HCEC 1CT (cell line): ENCODE measurements at regions not wholly inside any gene's neighbourhood (a gene's known extent, or its start where the extent isn't known, plus 50 kb on each side); places are given as distances from the start of the nearest gene placed in this dataset.

Experiments
- DNase-seq: peaks from one replicate; pipeline ENCODE4 v3.0.0-alpha.2; 2017

DNA sequence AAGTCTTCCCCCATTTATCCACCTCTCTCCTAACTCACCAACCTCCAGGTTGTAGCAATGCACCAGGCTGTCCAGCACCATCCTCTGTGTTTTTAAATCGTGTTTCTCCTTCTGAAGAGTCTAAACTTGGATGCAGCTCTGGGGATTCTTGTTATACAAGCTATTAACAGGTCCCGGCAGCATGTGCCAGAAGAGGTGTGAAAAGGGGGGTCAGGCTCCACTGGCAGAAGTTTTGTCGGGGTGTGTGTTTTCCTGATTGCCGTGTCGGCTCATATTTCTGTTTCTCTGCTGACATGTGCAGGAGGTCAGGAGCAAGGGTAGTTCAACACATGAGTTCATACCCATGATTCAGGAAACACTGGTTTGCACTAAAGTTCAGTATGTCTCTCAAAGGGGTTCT, 658.6 kb upstream of the CAMK1G start:
- DNase-seq = no peak

DNA sequence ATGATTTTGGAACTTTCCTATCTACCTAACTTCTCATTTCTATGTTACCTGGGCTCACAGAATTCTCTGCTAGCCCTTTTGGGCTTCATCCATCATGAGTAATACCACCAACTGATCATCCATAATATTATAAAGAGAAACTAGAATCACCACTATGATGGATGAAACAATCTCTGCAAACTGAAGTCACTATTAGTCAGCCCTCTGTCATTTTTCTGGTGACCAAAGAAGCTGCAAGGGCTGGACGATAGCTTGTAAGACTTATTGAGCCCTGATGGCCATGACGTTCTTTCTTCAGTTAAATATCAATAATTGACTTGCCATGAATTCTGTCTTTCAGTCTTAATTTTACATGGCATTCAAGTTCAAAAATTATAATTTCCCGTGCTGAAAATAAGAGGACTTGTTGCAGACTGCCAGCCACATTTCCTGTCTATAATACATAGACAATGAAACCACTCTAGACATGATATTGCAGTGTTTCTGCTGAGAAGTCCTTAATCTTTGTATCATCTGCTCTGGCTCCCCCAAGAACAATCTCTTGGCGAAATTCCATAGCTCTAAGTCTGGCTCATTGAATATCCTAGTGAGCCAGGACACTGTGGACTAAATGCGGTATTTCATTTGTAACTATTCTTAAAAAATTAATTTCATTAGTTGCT, 655.0 kb upstream of the CAMK1G start:
- no peak for DNase-seq

DNA sequence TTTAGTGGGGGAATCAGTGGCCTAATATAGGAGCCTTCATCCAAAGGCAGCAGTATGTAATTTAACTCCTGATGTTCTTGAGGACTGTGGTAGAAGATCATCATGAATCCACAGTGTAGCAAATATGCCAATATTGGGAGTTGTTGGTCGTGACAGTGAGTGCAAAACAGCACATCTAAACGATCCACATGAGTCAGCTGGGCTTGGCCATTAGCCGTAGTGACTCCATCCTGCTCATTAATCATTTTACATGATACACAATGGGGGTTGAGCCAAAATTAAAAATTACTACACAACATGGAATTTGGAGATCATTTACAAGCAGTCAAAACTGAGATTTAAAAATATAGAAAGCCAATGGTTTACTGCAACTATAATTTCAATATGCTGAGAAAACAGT, 653.9 kb upstream of the CAMK1G start:
- DNase-seq = no peak

DNA sequence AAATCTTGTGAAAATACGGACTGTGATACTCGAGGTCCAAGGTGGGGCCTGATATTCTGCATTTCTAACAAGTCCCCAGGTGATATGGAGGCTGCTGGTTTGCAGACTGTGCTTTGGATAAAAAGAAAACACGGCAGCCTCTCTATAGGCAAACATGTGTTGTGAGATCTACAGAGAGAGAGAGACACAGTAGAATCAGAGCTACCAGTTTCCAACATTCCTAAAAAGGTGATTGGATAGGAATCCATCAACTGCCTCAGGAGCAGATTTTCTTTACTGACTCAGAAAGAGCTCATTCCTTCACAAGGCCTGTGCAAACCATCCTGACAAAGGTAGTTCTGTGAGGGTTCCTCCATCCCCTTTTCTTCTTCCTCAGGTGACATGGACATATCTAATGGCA, 651.6 kb upstream of the CAMK1G start:
- DNase-seq = no peak

DNA sequence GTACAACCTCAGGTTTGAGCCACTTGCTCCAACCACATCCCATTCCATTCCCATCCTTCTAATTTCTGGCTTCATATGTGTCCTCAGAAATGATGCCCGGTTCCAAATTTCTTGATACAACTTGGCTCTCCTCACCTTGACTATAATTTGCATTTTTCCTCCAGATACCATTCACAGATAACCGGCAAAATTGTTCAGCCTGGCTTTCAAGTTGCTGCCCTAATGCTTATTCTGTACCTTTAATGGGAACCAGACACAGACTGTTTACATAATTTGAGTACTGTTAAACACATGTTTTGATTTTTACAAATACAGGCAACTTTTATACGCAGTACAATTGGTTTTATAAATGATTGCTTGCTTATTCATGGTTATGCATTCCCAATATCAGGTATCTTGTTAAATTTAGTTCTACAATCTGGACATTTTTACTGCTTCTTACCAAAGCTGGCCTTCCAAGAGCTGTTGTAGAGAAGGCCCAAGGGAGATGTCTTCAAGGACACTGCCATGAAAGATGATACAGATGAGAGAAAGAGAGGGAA, 649.5 kb upstream of the CAMK1G start:
- no peak for DNase-seq

DNA sequence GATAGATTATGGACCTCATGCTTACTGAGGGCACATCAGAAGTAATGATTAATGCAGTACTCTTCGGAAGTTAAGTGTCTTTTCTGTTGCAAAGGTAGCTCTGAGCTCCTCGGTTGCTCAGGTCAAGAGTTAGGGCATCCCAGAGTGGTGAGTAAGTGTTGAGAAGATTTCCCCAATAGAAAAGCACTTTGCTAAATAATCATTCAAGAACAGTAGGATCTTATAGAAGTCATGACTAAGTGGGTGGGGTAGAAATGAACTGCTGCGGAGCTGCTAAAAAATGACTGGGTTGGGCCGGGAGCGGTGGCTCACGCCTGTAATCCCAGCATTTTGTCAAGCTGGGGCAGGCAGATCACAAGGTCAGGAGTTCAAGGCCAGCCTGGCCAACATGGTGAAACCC, 648.6 kb upstream of the CAMK1G start:
- no peak for DNase-seq

DNA sequence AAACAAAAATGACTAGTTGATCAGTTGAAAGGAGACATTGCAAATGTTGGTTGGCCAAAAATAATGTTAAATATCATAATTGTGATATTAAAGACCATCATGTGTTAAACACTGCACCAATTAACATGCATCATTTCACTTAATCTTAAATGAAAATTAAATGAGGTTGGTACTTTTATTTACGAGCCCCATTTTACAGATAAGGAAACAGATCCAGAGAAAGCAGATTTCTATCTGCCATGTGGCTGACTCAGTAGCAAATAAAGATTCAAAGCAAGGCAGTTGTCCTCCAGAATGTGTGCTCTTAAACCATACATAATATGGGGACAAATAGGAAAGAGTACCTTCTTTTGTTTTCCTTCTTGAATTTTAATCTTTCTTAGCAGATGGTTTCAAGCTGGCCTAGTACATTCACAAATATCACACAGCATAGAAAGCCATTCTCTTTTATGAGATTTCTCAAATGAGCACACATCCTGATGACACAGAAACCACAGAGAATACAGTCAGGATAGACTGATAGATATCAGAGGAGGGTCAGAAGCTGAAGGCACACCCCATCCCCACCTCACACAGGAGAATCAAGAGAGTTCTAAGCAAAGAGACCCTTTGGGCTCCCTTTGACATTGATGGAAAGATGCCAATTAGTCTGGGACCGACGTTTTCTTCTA, 647.9 kb upstream of the CAMK1G start:
- DNase-seq = no peak

DNA sequence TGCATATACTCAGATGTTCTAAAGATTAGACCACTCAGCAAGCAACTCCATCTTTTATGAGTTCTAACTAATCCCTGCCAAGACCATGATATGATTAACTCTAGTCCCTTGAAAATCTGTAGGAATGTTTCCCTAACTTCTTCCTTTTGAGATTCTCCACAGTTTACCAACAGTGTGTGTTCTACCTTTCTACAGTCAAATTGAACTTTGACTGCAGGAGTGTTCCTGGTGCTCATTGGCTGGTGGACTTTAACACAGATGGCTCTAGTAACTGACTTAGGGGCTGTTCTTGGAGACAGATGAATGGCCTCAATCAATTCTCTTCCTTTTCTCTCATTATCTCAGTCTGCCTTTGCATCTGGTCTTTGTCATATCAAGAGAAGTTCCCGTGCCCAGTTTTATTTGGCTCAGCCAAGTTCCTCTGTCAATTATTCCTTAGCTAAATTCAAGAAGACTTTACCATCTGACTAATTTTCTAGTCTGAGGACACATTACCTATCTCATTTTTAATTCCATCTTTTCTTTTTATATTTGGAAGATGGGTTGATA, 643.9 kb upstream of the CAMK1G start:
- no peak for DNase-seq

DNA sequence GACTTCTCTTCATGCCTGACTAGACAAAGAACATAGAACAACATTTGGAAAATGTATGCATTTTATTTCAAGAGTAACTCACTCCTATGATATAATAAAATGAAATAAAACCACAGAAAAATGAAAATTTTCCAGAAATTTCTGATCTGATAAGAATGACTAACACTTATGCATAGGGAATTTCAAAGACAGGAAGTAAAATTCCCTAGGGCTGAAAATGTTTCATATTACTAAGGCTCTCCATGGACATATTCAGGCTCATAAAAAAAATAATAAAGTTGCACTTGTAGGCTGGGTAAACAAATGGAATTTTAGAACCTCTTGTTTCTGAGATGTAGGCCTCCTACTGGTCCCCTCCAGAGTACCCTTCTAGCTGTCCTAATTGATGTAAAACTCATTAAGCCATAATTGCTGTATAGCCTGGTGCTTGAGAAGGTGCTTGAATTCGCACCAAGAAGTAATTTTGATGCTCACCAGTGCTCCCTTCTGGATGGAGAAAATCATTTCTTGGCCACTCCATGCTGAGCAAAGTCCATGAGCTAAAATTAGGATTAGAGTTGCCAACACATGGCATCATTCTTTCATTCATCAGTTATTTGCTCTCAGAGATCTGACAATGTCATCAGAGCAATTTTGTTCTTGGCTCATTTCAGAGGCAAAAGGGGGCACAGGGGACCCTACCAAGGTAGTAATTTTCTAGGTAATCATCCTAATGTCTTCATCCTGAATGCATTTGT, 641.0 kb upstream of the CAMK1G start:
- DNase-seq = no peak

DNA sequence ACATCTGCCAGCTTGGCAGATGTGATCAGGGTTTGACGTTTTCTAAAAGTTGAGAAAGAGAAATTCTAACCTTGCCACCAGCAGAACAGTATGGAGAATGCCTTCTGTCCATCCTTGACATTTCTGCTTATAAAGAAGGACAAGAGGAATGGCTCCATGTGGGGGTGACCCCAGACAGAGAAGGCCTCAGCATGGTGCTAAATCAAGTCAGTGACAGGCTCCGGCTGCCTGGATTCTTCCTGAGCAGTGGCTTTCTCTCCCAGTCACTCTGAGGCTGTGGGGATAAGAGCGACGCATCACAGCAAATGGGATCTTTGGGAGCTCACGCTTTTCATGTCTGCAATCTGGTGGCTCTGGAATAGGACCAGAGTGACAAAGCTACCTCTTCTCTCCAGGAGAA, 640.2 kb upstream of the CAMK1G start:
- DNase-seq = no peak

DNA sequence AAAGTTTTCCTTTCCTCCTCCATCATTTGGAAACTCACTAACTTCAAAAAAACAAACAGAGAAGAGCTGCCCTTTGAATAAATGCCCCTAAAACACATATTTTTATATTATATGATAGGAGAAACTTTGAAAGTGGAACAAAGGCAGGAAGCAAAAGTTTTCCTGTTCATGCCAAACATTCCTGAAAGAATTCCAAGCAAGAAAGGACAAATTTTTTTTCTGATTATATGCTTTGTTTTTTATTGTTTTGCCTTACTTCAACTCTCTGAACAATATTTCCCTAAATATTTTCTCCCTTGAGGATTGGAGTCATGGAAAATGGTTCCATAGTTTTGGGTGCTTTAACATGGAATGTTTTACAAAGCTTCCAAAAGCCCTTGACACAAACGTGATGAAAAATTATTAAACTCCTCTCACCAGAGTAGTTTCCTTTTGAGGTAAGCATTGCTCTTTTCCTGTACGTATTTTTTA, 638.5 kb upstream of the CAMK1G start:
- no peak for DNase-seq

DNA sequence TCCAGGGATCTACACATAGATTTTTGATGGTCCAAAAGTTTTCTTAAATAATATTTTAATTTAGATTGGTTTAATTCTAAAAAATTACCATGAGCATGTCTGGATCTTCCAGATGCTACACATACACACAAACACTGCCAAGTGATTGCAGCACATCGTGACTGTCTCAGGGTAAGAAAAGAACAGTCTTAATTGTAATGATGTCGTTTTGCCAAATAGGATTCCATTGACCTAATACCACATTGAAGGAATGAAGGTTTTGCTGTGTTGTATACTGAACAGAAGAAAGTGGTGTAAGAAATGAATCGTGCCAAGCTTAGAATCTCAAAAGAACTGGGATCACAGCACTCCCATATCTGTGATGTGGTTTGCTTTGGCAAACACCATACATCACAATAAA, 633.3 kb upstream of the CAMK1G start:
- no peak for DNase-seq

DNA sequence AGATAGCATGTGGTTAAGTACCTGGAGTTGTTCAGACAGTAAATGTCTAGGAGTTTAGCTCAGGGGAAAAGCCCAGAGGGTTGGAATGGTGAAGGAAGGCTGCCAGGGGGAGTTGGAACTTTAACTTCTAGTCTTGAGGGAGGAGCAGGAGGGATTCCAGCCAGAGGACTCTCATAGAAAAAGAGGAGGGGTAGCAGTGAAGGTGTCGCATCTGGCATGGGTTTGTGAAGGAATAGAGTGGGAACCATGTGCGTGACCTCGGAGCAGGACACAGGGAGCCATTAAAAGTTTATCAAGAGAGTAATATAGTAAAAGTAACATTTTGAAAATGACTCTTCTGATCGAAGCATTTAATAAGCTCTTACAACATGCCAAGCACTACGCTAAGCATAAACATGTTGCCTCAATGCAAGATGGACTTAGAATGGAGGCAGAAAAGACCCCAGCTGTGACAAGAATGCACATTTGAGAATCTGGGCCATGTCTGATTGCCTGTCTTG, 632.4 kb upstream of the CAMK1G start:
- DNase-seq = no peak

DNA sequence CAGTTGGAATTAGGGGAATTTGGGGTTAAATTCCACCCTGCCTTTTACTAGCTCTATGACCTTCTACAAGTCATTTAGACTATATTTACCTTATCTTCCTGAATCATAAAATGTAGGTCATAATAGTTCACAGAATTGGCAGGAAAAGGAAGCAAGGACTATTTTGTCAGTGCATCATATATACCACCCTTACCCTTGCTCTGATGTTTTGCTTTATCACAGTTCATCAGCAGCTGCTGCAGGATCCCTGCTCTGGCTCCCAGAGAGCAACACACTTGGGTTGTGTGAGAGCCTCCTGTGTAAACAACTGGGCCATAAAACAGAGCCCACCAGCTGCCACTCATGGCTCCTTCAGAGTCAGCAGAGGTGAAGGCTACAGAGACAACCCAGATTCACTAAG, 631.6 kb upstream of the CAMK1G start:
- no peak for DNase-seq

DNA sequence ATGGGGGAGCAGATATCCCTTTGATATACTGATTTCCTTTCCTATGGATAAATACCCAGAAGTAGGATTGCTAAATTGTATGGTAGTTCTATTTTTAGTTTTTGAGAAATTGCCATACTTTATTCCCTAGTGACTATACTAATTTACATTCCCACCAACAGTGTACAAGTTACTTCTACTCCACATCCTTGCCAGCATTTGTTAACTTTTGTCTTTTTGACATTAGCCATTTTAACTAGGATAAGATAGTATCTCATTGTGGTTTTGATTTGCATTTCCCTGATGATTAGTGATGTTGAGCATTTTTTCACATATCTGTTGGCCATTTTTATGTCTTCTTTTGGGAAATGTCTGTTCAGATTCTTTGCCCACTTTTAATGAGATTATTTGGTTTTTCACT, 620.6 kb upstream of the CAMK1G start:
- no peak for DNase-seq

DNA sequence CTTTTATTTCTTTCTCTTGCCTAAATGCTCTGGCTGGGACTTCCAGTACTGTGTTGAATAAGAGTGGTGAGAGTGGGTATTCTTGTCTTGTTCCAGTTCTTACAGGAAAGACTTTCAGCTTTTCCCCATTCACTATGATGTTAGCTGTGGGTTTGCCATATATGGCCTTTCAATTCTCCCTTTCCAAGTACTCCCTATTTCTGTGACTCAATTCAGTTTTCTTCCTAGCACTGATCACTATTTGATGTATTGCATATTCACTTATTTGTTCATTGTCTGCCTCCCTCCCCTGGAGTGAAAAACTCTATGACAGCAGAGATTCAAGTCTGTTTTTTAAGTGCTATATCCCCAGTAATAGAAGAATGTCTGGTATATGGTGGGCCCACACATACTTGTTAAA, 618.2 kb upstream of the CAMK1G start:
- no peak for DNase-seq

DNA sequence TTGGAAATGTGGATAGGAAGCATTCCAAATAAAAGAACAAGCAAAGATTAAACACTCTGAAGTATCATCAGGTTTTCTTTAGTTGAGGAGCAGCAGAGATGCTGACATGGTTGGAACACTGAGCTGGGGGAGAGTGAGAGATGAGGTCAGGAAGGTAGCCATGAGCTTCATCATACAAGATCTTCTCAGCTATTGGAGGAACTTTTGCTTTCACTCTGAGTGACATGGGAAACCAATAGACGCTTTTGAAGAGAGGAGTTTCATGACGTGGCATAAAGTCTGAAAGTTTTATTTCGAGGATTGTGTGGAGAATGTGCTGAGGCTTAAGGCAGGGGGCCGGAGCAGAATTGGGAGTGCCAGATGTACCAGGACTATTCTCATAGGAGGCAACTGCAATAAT, 616.2 kb upstream of the CAMK1G start:
- no peak for DNase-seq

DNA sequence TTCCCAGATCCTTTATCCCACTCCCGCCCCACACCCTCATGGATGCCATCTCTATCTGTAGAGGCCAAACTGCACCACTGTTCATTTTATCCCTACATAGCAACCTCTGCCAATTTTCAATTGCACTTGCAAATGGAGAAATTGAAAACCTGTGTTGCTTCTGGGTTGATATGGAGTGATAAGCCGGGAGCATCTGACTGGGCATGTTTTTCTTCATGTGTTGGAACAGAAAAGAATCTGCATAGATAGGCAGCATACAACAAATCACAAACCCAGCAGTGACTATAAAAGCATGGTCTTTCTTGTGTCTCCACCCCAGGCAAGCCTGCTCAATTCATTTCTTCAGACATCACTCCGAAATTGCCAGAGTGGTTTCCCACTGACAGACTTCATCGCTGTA, 608.8 kb upstream of the CAMK1G start:
- no peak for DNase-seq

DNA sequence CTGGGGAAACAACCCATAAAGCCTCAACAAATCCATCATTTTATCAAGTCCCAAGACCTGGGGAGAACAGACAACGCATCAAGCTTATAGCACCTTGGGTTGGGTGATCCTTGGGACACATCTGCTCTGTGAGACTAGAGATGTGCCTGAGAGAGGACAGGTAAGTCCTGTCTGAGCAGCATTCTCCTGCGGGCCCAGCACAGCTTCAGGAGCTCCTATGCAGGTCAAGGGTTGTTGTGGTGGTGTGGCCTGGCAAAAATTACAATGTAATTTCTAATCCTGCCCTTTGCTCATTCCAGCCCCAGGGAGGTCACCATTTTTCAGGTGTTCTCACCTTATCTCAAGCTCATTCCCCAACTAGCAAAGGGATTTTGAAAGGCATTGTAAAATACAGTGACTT, 608.1 kb upstream of the CAMK1G start:
- no peak for DNase-seq

DNA sequence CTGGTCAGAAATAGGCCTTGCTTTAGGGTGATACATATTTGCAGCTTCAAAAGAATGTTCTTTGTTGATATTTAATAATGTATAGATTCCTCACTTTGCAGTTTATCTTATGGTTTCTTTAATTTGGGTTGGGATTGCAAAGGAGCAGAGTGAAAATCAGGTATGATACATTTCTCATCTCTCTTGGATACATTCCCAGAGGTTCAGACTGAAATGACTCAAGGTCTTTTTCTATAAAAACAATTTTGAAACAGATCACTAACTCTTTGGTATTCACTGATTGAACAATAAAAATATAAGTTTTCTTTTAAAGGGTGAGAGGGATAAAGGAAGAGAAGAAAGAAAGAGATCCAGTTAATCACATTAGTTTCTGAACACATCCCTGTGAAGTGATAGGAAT, 606.5 kb upstream of the CAMK1G start:
- DNase-seq = no peak

DNA sequence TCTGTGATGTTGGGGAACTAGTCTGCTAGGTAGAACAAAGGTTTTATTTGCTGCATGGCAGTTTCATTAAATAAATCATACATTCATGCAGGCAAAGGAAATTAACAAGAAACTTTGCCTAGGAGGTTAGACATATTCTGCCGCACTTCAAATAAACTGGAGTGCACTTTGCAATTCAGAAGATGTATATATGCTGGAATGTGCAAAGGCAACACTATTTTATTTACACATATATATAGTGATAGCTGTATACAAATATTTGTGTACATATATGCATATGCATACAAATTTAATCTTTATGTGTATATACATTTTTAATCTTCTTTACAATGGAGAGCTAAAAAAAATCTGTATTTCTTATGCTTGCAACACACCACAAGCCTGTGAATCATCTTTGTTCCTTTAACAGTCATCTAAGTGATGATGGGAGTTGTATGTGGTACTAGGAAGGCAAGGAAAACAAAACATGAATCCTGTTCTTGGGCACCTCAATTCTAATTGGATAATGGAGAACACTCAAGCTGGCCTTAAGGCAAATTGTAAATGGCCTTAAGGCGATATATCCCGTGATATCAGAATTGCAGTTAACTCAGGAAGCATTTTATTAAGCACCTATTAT, 605.8 kb upstream of the CAMK1G start:
- DNase-seq = no peak

DNA sequence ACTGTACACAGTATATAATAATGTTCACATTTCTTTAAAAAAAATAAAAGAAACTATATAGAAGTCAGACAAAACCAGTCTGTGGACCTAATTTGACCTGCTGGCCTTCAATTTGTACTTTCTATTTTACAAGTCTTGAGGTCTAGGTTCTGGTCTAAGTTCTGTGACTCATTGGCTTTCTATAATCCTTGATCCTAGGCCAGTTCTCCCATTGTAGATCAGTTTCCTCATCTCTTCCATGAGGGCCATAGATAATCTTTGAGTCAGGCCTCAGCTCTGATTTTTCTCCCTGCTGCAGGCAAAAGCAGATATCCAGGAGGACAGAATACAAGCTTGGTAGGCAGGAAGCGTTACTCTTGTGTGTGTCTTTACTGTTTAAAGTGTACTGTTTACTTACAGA, 603.7 kb upstream of the CAMK1G start:
- no peak for DNase-seq

DNA sequence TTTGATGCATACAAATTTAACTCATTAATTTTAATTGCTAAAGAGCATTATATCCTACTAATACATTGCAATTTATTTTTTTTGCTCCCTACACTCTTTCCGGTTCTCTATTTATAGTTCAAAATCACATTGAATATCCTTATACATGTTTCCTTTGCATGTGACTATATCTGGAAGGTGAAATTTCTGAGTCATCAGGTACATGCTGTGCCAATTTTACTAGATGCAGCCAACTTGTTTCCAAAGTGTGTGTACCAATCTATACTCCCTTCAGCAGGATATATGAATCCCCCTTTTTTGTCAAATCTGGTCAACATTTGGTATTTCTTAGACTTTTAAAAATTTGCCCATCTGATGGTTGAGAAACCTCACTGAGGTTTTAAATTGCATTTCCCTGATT, 602.9 kb upstream of the CAMK1G start:
- no peak for DNase-seq
